Vagina (tissue), 2 donors: ENCODE measurements at regions not wholly inside any gene's neighbourhood (a gene's known extent, or its start where the extent isn't known, plus 50 kb on each side); places are given as distances from the start of the nearest gene placed in this dataset.
"Not testable (repeated sequence)": the region's sequence is repeated elsewhere in the genome, so short reads cannot be mapped to it uniquely, and the experiment has no call there.

ENCODE experiments used
- CTCF ChIP-seq, 3 experiments: fragments of 450-650 bp in 2 of 3; fragments of 200-600 bp in 1 of 3; sonication (generic) in 1 of 3; IDR thresholded peaks; one replicate each; pipeline ENCODE4 v1.5.1; 2017 to 2019; ENCODE audit warnings: antibody characterized with exemption in 3 of 3, mild to moderate bottlenecking in 2 of 3, moderate library complexity in 2 of 3
- POLR2A ChIP-seq, 2 donors: fragments of 450-650 bp; IDR thresholded peaks; one replicate each; pipeline ENCODE4 v1.6.1; 2017; ENCODE audit warnings: antibody characterized with exemption in 2 of 2, mild to moderate bottlenecking in 2 of 2, moderate library complexity in 2 of 2

GRCh38 chr9:28147430-28147829 is 574.1 kb upstream of the C9orf72 start:
- not testable (repeated sequence) for TF ChIP-seq CTCF, POLR2A (IDR thresholded peaks at IDR 0.05)
